ENCODE measurements at regions not wholly inside any gene's neighbourhood (a gene's known extent, or its start where the extent isn't known, plus 50 kb on each side); places are given as distances from the start of the nearest gene placed in this dataset.
"Not testable (repeated sequence)": the region's sequence is repeated elsewhere in the genome, so short reads cannot be mapped to it uniquely, and the experiment has no call there.

- DNase-seq = no peak
These were observed 125.2 kb upstream of the THBS2 start for GRCh38 chr6:169378620-169379381.

GRCh38 chr6:169376458-169376857, 122.8 kb upstream of the THBS2 start:
- DNase-seq = no peak

GRCh38 chr6:169372589-169372988, 118.9 kb upstream of the THBS2 start:
- no peak for DNase-seq

GRCh38 chr6:169371344-169372127, 117.9 kb upstream of the THBS2 start:
- DNase-seq = no peak

- no peak for DNase-seq
These were observed 117.2 kb upstream of the THBS2 start for GRCh38 chr6:169370666-169371343.

- no peak for DNase-seq
These were observed 116.4 kb upstream of the THBS2 start for GRCh38 chr6:169370054-169370453.

- DNase-seq = no peak
These were observed 114.6 kb upstream of the THBS2 start for GRCh38 chr6:169368200-169368599.

- no peak for DNase-seq
These were observed 113.9 kb upstream of the THBS2 start for GRCh38 chr6:169367507-169367906.

GRCh38 chr6:169366258-169366901, 112.7 kb upstream of the THBS2 start:
- no peak for DNase-seq

GRCh38 chr6:169365567-169366257, 112.1 kb upstream of the THBS2 start:
- DNase-seq = no peak

GRCh38 chr6:169363590-169363989, 109.9 kb upstream of the THBS2 start:
- no peak for DNase-seq

- no peak for DNase-seq
These were observed 109.0 kb upstream of the THBS2 start for GRCh38 chr6:169362501-169363121.

GRCh38 chr6:169355001-169355400, 101.4 kb upstream of the THBS2 start:
- DNase-seq = not testable (repeated sequence)

- DNase-seq = peak; percentile 5
These were observed 91.5 kb upstream of the THBS2 start for GRCh38 chr6:169345146-169345545.

GRCh38 chr6:169344750-169345065, 91.1 kb upstream of the THBS2 start:
- DNase-seq = no peak

GRCh38 chr6:169343886-169344749, 90.5 kb upstream of the THBS2 start:
- no peak for DNase-seq

- no peak for DNase-seq
These were observed 89.1 kb upstream of the THBS2 start for GRCh38 chr6:169342710-169343109.

GRCh38 chr6:169341706-169342105, 88.1 kb upstream of the THBS2 start:
- DNase-seq = no peak

- no peak for DNase-seq
These were observed 87.4 kb upstream of the THBS2 start for GRCh38 chr6:169341065-169341464.

- no peak for DNase-seq
These were observed 86.7 kb upstream of the THBS2 start for GRCh38 chr6:169340395-169340794.

- DNase-seq = no peak
These were observed 86.2 kb upstream of the THBS2 start for GRCh38 chr6:169339731-169340309.

Measured in suppressor macrophage treated with lipopolysaccharide for 4 hours (primary cell).